ENCODE measurements at regions not wholly inside any gene's neighbourhood (a gene's known extent, or its start where the extent isn't known, plus 50 kb on each side); places are given as distances from the start of the nearest gene placed in this dataset.

- CTCF ChIA-PET, result no interaction called here
- POLR2A ChIA-PET, result no interaction called here
These were observed 76.4 kb upstream of the SMIM36 start for GRCh38 chr17:55587608-55588139.

GRCh38 chr17:55585629-55586028 lies 74.4 kb upstream of the SMIM36 start:
- ChIA-PET POLR2A (no interaction called here), CTCF (no interaction called here)

GRCh38 chr17:55584861-55585260 lies 73.6 kb upstream of the SMIM36 start:
- POLR2A ChIA-PET, result no interaction called here

GRCh38 chr17:55584055-55584685 lies 72.9 kb upstream of the SMIM36 start:
- ChIA-PET CTCF (no interaction called here), POLR2A (no interaction called here)

More at GRCh38 chr17:55584861-55585260, 73.6 kb upstream of the SMIM36 start:
- CTCF ChIA-PET, result no interaction called here

GRCh38 chr17:55582897-55583296 lies 71.6 kb upstream of the SMIM36 start:
- POLR2A ChIA-PET, result no interaction called here
- CTCF ChIA-PET, result no interaction called here

GRCh38 chr17:55580596-55581133 lies 69.4 kb upstream of the SMIM36 start:
- ChIA-PET POLR2A (no interaction called here), CTCF (no interaction called here)

GRCh38 chr17:55577687-55578086 lies 66.4 kb upstream of the SMIM36 start:
- POLR2A ChIA-PET, result no interaction called here
- CTCF ChIA-PET, result interaction anchor here (1.0 kb wide), 1 partner anchor 156 kb away, joined by 3 read pairs; no protein-coding TSS in a partner anchor

GRCh38 chr17:55576996-55577586 lies 65.8 kb upstream of the SMIM36 start:
- ChIA-PET CTCF (interaction anchor here (1.0 kb wide), 1 partner anchor 157 kb away, joined by 3 read pairs; no protein-coding TSS in a partner anchor), POLR2A (no interaction called here)

- ChIA-PET POLR2A (no interaction called here), CTCF (interaction anchor here (1.0 kb wide), 1 partner anchor 158 kb away, joined by 3 read pairs; no protein-coding TSS in a partner anchor)
These were observed 65.2 kb upstream of the SMIM36 start for GRCh38 chr17:55576237-55576995.

GRCh38 chr17:55575058-55575636 lies 63.9 kb upstream of the SMIM36 start:
- ChIA-PET CTCF (interaction anchor here (0.6 kb wide), 1 partner anchor 594 kb away, joined by 3 read pairs; no protein-coding TSS in a partner anchor), POLR2A (no interaction called here)

GRCh38 chr17:55572599-55572998 lies 61.3 kb upstream of the SMIM36 start:
- ChIA-PET CTCF (no interaction called here), POLR2A (no interaction called here)

GRCh38 chr17:55572139-55572538 lies 60.9 kb upstream of the SMIM36 start:
- ChIA-PET CTCF (no interaction called here), POLR2A (no interaction called here)

GRCh38 chr17:55571095-55571494 lies 59.8 kb upstream of the SMIM36 start:
- ChIA-PET POLR2A (no interaction called here), CTCF (interaction anchor here (0.8 kb wide), 1 partner anchor 22 kb away, joined by 3 read pairs; no protein-coding TSS in a partner anchor)

- POLR2A ChIA-PET, result no interaction called here
- CTCF ChIA-PET, result no interaction called here
These were observed 59.1 kb upstream of the SMIM36 start for GRCh38 chr17:55570391-55570790.

- POLR2A ChIA-PET, result no interaction called here
- CTCF ChIA-PET, result interaction anchor here (0.6 kb wide), 1 partner anchor 36 kb away, joined by 3 read pairs; no protein-coding TSS in a partner anchor
These were observed 56.3 kb upstream of the SMIM36 start for GRCh38 chr17:55567240-55568214.

GRCh38 chr17:55564081-55564480 lies 52.8 kb upstream of the SMIM36 start:
- POLR2A ChIA-PET, result no interaction called here
- CTCF ChIA-PET, result no interaction called here

GRCh38 chr17:55563363-55563762 lies 52.1 kb upstream of the SMIM36 start:
- CTCF ChIA-PET, result no interaction called here
- POLR2A ChIA-PET, result no interaction called here

GRCh38 chr17:55561973-55562495 lies 50.8 kb upstream of the SMIM36 start:
- ChIA-PET CTCF (no interaction called here), POLR2A (interaction anchor here (0.5 kb wide), 1 partner anchor 98 kb away, joined by 3 read pairs; no protein-coding TSS in a partner anchor)
